NB4 (cell line): ENCODE measurements at regions not wholly inside any gene's neighbourhood (a gene's known extent, or its start where the extent isn't known, plus 50 kb on each side); places are given as distances from the start of the nearest gene placed in this dataset.

Experiments
- DNase-seq: peaks from one replicate; pipeline ENCODE4 v3.0.0; 2010; ENCODE audit warnings: low read depth
- H3K4me3 ChIP-seq: one replicate; pipeline ENCODE4 v1.5.1; 2011; ENCODE audit warnings: mild to moderate bottlenecking, low read depth, low read length, moderate library complexity
- MYC ChIP-seq: IDR thresholded peaks from 2 replicates; pipeline ENCODE4 v1.6.1; 2011; ENCODE audit warnings: low read depth, low read length
- POLR2A ChIP-seq: IDR thresholded peaks from 2 replicates; pipeline ENCODE4 v1.6.1; 2011; ENCODE audit warnings: mild to moderate bottlenecking; ENCODE audit not compliant: insufficient read length; ENCODE audit errors: extremely low read depth
- TF ChIP-seq, protein P1 (sequence below): IDR thresholded peaks from one replicate; pipeline ENCODE4 v1.5.1; 2012; ENCODE audit warnings: low read depth, low read length
- TF ChIP-seq, protein P2 (sequence below): IDR thresholded peaks from 2 replicates; pipeline ENCODE4 v1.6.1; 2011; ENCODE audit warnings: low read depth, low read length

DNA sequence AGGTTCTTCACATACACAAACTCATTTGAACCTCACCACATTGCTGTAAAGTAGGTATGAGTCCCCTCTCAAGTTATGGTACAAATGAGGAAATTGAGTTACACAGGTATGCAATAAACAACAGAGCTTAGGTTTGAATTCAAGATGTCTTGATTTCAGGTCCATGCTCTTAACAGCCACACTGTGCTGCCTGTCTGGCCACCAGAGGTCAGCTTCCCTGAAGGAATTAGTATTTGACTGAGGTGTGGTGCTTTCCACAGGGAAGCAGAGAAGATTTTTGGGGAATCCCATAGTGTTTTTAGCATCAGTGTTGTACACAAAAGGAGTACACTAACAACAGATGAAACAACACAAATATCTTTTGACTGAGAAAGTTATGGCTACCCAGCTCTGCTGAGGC is 94.4 kb upstream of the ITGA1 start:
- TF ChIP-seq, protein P1, sequence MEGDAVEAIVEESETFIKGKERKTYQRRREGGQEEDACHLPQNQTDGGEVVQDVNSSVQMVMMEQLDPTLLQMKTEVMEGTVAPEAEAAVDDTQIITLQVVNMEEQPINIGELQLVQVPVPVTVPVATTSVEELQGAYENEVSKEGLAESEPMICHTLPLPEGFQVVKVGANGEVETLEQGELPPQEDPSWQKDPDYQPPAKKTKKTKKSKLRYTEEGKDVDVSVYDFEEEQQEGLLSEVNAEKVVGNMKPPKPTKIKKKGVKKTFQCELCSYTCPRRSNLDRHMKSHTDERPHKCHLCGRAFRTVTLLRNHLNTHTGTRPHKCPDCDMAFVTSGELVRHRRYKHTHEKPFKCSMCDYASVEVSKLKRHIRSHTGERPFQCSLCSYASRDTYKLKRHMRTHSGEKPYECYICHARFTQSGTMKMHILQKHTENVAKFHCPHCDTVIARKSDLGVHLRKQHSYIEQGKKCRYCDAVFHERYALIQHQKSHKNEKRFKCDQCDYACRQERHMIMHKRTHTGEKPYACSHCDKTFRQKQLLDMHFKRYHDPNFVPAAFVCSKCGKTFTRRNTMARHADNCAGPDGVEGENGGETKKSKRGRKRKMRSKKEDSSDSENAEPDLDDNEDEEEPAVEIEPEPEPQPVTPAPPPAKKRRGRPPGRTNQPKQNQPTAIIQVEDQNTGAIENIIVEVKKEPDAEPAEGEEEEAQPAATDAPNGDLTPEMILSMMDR = peak; percentile 19
- TF ChIP-seq, protein P2, sequence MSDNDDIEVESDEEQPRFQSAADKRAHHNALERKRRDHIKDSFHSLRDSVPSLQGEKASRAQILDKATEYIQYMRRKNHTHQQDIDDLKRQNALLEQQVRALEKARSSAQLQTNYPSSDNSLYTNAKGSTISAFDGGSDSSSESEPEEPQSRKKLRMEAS = no peak
- TF ChIP-seq POLR2A = no peak

GRCh38 chr5:52693836-52694235 is 93.9 kb upstream of the ITGA1 start:
- no peak overlapping the region for H3K4me3 ChIP-seq
- TF ChIP-seq, protein P1 = no peak
- TF ChIP-seq MYC = no peak
- TF ChIP-seq POLR2A = no peak
- TF ChIP-seq, protein P2 = no peak

More for the DNA sequence above, 94.4 kb upstream of the ITGA1 start:
- no peak overlapping the region for H3K4me3 ChIP-seq
- DNase-seq = peak; percentile 9

GRCh38 chr5:52694648-52695047 is 93.1 kb upstream of the ITGA1 start:
- DNase-seq = no peak
- TF ChIP-seq MYC = no peak
- no peak overlapping the region for H3K4me3 ChIP-seq

More at GRCh38 chr5:52693836-52694235, 93.9 kb upstream of the ITGA1 start:
- no peak for DNase-seq

- DNase-seq = peak; percentile 48
- TF ChIP-seq, protein P2 = no peak
- TF ChIP-seq, protein P1 = no peak
- TF ChIP-seq MYC (no peak), POLR2A (no peak)
- H3K4me3 ChIP-seq = no peak overlapping the region
These were observed 84.8 kb upstream of the ITGA1 start for GRCh38 chr5:52702877-52703276.

- DNase-seq = no peak
- H3K4me3 ChIP-seq = no peak overlapping the region
- TF ChIP-seq, protein P1 = no peak
- TF ChIP-seq, protein P2 = no peak
- no peak for TF ChIP-seq MYC
- TF ChIP-seq POLR2A = no peak
These were observed 84.4 kb upstream of the ITGA1 start for GRCh38 chr5:52703321-52703720.

GRCh38 chr5:52705720-52706119 is 82.0 kb upstream of the ITGA1 start:
- H3K4me3 ChIP-seq = no peak overlapping the region
- TF ChIP-seq, protein P2 = no peak
- TF ChIP-seq, protein P1 = no peak
- no peak for TF ChIP-seq MYC
- no peak for TF ChIP-seq POLR2A
- DNase-seq = no peak
